ENCODE measurements at regions not wholly inside any gene's neighbourhood (a gene's known extent, or its start where the extent isn't known, plus 50 kb on each side); places are given as distances from the start of the nearest gene placed in this dataset.
A peak's percentile ranks its signal among the peaks of the same experiment; 100 is the strongest.

DNA sequence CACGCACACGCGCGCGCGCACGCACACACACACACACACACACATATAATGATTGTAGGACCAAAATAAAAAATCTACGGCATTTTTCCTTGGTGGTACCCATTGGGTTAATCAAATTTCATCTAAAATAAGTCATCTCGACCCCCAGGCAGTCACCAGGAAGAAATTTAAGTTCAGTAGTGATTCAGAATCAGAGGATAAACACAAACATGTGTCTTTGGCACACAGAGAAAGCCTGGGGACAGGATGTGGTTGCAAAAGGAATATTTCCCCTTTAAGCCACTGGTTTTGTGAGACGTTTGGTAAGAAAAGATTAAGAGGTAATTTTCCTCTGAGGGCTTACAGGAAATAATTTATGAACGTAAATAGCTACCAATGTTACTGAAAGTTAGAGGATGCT lies 171.6 kb upstream of the PIEZO2 start:
- H3K4me3 Mint-ChIP-seq = no peak overlapping the region
- Histone ChIP-seq H3K36me3 (ENCODE audit: control insufficient read depth, insufficient read depth, low read length) (no peaks in the 10 kb centered on the region), H3K4me3 (ENCODE audit: low read length) (no peak overlapping the region), H3K9ac (ENCODE audit: extremely low read depth, low read length, poor library complexity, severe bottlenecking) (no peak overlapping the region), H3K9me3 (ENCODE audit: control insufficient read depth, low read length) (no peaks in the 10 kb centered on the region), H3K4me1 (ENCODE audit: control insufficient read depth, insufficient read depth, low read length) (peaks cover 12% of the 10 kb centered on the region), H3K27ac (ENCODE audit: low read depth, low read length) (no peak overlapping the region), H3K27me3 (ENCODE audit: control insufficient read depth, insufficient read depth, low read length, poor library complexity, severe bottlenecking) (no peaks in the 10 kb centered on the region)
- TF ChIP-seq, protein P1, sequence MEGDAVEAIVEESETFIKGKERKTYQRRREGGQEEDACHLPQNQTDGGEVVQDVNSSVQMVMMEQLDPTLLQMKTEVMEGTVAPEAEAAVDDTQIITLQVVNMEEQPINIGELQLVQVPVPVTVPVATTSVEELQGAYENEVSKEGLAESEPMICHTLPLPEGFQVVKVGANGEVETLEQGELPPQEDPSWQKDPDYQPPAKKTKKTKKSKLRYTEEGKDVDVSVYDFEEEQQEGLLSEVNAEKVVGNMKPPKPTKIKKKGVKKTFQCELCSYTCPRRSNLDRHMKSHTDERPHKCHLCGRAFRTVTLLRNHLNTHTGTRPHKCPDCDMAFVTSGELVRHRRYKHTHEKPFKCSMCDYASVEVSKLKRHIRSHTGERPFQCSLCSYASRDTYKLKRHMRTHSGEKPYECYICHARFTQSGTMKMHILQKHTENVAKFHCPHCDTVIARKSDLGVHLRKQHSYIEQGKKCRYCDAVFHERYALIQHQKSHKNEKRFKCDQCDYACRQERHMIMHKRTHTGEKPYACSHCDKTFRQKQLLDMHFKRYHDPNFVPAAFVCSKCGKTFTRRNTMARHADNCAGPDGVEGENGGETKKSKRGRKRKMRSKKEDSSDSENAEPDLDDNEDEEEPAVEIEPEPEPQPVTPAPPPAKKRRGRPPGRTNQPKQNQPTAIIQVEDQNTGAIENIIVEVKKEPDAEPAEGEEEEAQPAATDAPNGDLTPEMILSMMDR (conservative IDR thresholded peaks at IDR 0.05) = no peak
- 33 to 78% methylated on average over 2 to 11 of the region's 11 CpGs for WGBS, 2 experiments (ENCODE audit: insufficient coverage in 1 of 2, insufficient read length in 1 of 2)
- H3K4me1 Mint-ChIP-seq = peaks cover 51% of the 10 kb centered on the region
- H3K9me3 Mint-ChIP-seq = no peaks in the 10 kb centered on the region
- H3K27ac Mint-ChIP-seq = no peak overlapping the region
- DNase-seq = no peak
- H3K27me3 Mint-ChIP-seq (ENCODE audit: insufficient read depth) = no peaks in the 10 kb centered on the region
- no peaks in the 10 kb centered on the region for H3K36me3 Mint-ChIP-seq (ENCODE audit: low read depth)

GRCh38 chr18:11316546-11316945 lies 167.2 kb upstream of the PIEZO2 start:
- peak overlapping the region; percentile 63 for H3K4me3 ChIP-seq (ENCODE audit: low read length)
- H3K27me3 ChIP-seq (ENCODE audit: control insufficient read depth, insufficient read depth, low read length, poor library complexity, severe bottlenecking) = no peaks in the 10 kb centered on the region
- Mint-ChIP-seq H3K27ac (no peak overlapping the region), H3K27me3 (ENCODE audit: insufficient read depth) (no peaks in the 10 kb centered on the region), H3K4me1 (peaks cover 31% of the 10 kb centered on the region), H3K4me3 (no peak overlapping the region), H3K9me3 (no peaks in the 10 kb centered on the region), H3K36me3 (ENCODE audit: low read depth) (no peaks in the 10 kb centered on the region)
- TF ChIP-seq, protein P1 (conservative IDR thresholded peaks at IDR 0.05) = no peak
- no peak overlapping the region for H3K9ac ChIP-seq (ENCODE audit: extremely low read depth, low read length, poor library complexity, severe bottlenecking)
- H3K36me3 ChIP-seq (ENCODE audit: control insufficient read depth, insufficient read depth, low read length) = no peaks in the 10 kb centered on the region
- no peak for DNase-seq
- H3K9me3 ChIP-seq (ENCODE audit: control insufficient read depth, low read length) = no peaks in the 10 kb centered on the region
- no peaks in the 10 kb centered on the region for H3K4me1 ChIP-seq (ENCODE audit: control insufficient read depth, insufficient read depth, low read length)
- no peak overlapping the region for H3K27ac ChIP-seq (ENCODE audit: low read depth, low read length)

DNA sequence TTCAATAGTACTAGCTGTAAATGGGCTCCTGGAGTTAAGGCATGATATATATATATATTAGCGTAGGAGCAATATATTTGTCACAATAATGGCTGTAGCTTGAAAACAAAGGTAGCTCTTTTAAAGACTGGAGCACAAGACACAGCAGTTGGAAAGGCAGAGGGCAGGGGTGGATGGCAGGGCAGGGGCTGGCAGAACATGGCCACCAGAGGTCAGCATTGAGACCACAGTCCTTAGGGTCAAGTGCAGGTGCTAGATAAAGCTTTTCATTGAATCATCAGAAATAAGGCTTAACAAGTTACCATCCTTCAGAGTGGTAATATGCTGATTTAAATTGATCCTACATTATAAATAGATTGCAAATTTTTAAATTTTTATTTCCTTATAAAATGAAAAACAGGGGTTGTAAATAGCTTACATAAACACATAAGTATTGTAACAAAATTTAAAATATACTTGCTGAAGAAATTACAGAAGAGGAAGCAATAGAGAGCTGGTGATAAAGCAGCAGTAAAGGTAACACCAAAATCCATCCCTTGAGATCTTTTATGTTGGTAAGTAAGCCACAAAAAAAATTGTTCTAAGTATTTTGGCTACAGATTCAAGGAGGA lies 161.2 kb upstream of the PIEZO2 start:
- Histone ChIP-seq H3K4me3 (ENCODE audit: low read length) (no peak overlapping the region), H3K36me3 (ENCODE audit: control insufficient read depth, insufficient read depth, low read length) (no peaks in the 10 kb centered on the region), H3K4me1 (ENCODE audit: control insufficient read depth, insufficient read depth, low read length) (no peaks in the 10 kb centered on the region), H3K9me3 (ENCODE audit: control insufficient read depth, low read length) (peaks cover 15% of the 10 kb centered on the region), H3K27ac (ENCODE audit: low read depth, low read length) (no peak overlapping the region), H3K27me3 (ENCODE audit: control insufficient read depth, insufficient read depth, low read length, poor library complexity, severe bottlenecking) (no peaks in the 10 kb centered on the region), H3K9ac (ENCODE audit: extremely low read depth, low read length, poor library complexity, severe bottlenecking) (no peak overlapping the region)
- Mint-ChIP-seq H3K9me3 (peaks cover 11% of the 10 kb centered on the region), H3K36me3 (ENCODE audit: low read depth) (no peaks in the 10 kb centered on the region), H3K4me1 (peaks cover 3% of the 10 kb centered on the region), H3K4me3 (no peak overlapping the region), H3K27me3 (ENCODE audit: insufficient read depth) (no peaks in the 10 kb centered on the region), H3K27ac (no peak overlapping the region)
- peak; percentile 92 for DNase-seq
- TF ChIP-seq, protein P1 (conservative IDR thresholded peaks at IDR 0.05) = peak; percentile 94
- 71 to 90% methylated on average over 1 of the region's 1 CpG for WGBS, 2 experiments (ENCODE audit: insufficient coverage in 1 of 2, insufficient read length in 1 of 2)
